Colonic mucosa (tissue), 4 donors: ENCODE measurements at regions not wholly inside any gene's neighbourhood (a gene's known extent, or its start where the extent isn't known, plus 50 kb on each side); places are given as distances from the start of the nearest gene placed in this dataset.
"Not testable (repeated sequence)": the region's sequence is repeated elsewhere in the genome, so short reads cannot be mapped to it uniquely, and the experiment has no call there.

Experiments used
- DNase-seq: peaks from one replicate; pipeline ENCODE4 v3.0.0-alpha.2; 2020
- H3K27ac ChIP-seq: fragments of 200-600 bp; one replicate; pipeline ENCODE4 v1.8.0; 2021
- H3K27me3 ChIP-seq: fragments of 200-600 bp; one replicate; pipeline ENCODE4 v1.8.0; 2021
- H3K36me3 ChIP-seq: fragments of 200-600 bp; one replicate; pipeline ENCODE4 v1.8.0; 2021
- H3K4me1 ChIP-seq: fragments of 200-600 bp; one replicate; pipeline ENCODE4 v1.8.0; 2021; ENCODE audit warnings: mild to moderate bottlenecking
- H3K4me3 ChIP-seq: fragments of 200-600 bp; one replicate; pipeline ENCODE4 v1.8.0; 2021
- H3K9ac ChIP-seq, 2 donors: one replicate each; pipeline ENCODE4 v1.7.0; 2013; ENCODE audit warnings: control low read depth in 2 of 2, low read depth in 2 of 2, low read length in 2 of 2
- H3K9me3 ChIP-seq: fragments of 200-600 bp; one replicate; pipeline ENCODE4 v1.8.0; 2021
- intact Hi-C: fragments of 100-400 bp; cut with DNase I; formaldehyde crosslinking; loops from one replicate; pipeline ENCODE4 v1.14.1; 2022
- TF ChIP-seq, protein P1 (sequence below): fragments of 200-600 bp; IDR thresholded peaks from one replicate; pipeline ENCODE4 v1.8.0; 2022; ENCODE audit warnings: antibody characterized with exemption, mild to moderate bottlenecking
- donor health status: healthy.
- donor health status: DM: no; HTN: no; CAD: no.
- donor health status: DM: no; HTN: no; CAD: no.

DNA sequence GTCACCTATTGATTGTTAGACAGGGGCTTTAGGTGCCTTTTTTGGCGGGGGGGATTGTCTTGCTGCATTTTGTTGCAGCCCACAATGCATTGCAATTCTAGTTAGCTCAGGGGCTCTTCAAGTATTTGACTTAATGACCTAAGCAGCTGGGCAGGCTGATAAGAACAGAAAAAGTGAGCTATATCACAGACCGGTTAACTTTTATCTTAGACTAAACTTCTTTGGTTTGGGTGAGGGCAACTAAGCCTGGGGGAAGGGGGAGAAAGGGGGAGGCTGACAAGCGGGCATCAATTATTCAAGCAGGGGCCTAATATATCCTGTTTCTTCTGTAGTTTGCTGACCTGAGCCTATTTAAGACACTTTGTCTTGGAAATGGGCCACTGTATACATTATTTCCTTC, 66.0 kb upstream of the GPR6 start:
- TF ChIP-seq, protein P1, sequence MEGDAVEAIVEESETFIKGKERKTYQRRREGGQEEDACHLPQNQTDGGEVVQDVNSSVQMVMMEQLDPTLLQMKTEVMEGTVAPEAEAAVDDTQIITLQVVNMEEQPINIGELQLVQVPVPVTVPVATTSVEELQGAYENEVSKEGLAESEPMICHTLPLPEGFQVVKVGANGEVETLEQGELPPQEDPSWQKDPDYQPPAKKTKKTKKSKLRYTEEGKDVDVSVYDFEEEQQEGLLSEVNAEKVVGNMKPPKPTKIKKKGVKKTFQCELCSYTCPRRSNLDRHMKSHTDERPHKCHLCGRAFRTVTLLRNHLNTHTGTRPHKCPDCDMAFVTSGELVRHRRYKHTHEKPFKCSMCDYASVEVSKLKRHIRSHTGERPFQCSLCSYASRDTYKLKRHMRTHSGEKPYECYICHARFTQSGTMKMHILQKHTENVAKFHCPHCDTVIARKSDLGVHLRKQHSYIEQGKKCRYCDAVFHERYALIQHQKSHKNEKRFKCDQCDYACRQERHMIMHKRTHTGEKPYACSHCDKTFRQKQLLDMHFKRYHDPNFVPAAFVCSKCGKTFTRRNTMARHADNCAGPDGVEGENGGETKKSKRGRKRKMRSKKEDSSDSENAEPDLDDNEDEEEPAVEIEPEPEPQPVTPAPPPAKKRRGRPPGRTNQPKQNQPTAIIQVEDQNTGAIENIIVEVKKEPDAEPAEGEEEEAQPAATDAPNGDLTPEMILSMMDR = no peak
- Histone ChIP-seq H3K27me3 (no peaks in the 10 kb centered on the region), H3K9ac (no peak overlapping the region), H3K4me1 (no peaks in the 10 kb centered on the region), H3K4me3 (no peak overlapping the region), H3K27ac (no peak overlapping the region), H3K9me3 (no peaks in the 10 kb centered on the region), H3K36me3 (no peaks in the 10 kb centered on the region)
- intact Hi-C loops = no loop called here
- no peak for DNase-seq

DNA sequence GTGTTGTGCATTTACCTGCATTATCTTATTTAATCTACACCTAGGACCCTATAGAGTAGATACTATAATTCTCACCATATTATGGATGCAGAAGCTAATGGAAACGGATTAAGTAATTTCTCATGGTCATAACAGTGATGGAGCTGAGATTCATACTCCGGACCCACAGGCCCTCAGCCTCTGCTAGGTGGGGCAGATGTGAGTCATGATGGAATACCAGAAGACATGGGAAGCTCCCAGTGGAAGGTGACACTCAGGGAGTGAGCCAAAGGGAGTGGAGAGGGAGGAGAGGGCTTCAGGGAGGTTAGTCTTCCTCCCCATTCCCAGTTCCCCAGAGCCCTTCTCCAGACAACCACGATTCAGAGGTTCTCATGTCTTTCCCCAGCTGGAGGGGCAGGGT, 65.2 kb upstream of the GPR6 start:
- no peak for DNase-seq
- Histone ChIP-seq H3K4me1 (no peaks in the 10 kb centered on the region), H3K9ac (no peak overlapping the region), H3K9me3 (no peaks in the 10 kb centered on the region), H3K27ac (no peak overlapping the region), H3K4me3 (no peak overlapping the region), H3K36me3 (no peaks in the 10 kb centered on the region), H3K27me3 (no peaks in the 10 kb centered on the region)
- TF ChIP-seq, protein P1 = no peak
- intact Hi-C loops = no loop called here

DNA sequence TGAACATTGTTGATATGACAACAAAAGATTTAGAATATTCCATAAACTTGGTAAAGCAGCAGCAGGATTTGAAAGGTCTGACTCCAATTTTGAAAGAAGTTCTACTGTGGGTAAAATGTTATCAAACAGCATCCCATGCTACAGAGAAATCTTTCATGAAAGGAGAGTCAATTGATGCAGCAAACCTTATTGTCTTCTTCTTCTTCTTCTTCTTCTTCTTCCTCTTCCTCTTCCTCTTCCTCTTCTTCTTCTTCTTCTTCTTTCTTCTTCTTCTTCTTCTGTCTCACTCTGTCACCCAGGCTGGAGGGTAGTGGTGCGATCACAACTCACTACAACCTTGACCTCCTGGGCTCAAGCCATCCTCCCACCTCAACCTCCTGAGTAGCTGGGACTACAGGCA, 62.4 kb upstream of the GPR6 start:
- DNase-seq, H3K27me3 ChIP-seq, H3K4me3 ChIP-seq, H3K9ac ChIP-seq, intact Hi-C loops, H3K36me3 ChIP-seq, H3K4me1 ChIP-seq, H3K9me3 ChIP-seq, H3K27ac ChIP-seq: not testable (repeated sequence)

DNA sequence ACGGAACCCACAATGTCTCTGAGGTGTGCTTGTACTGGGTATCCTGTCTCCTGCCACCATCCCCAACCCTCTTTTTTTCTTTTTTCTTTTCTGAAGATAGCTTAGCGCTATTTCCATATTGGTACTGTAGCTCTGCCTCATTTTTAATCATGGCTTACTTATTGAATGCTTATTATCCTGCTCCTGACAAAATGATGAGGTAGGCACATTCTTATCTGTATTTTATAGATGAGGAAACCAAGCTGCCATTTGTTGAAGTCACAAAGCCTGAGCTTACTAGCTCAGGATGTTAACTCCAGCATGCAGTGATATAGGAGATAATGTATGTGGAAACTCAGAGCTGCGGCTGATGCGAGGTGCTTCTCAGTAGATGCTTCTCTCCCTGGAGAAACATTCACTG, 61.4 kb upstream of the GPR6 start:
- Histone ChIP-seq H3K27me3 (no peaks in the 10 kb centered on the region), H3K4me1 (no peaks in the 10 kb centered on the region), H3K9ac (no peak overlapping the region), H3K9me3 (no peaks in the 10 kb centered on the region), H3K36me3 (no peaks in the 10 kb centered on the region), H3K4me3 (no peak overlapping the region), H3K27ac (no peak overlapping the region)
- intact Hi-C loops = no loop called here
- DNase-seq = no peak
- TF ChIP-seq, protein P1 = no peak

DNA sequence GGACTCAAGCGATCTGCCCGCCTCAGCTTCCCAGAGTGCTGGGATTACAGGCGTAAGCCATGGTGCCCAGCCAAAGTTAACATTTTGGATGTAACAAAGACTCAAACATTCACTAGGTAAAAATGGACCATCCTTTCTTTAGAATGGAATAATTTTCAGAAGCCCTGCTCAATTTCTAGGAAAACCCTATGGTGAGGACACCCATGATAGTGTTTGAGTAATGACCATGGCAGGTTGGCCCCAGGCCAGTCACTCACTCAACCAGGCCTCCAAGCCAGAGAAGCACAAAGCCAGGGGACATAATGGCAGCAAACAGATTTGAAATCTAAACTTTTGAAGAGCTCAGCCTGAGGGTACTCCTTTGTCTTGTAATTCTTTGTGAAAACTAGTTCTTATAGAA, 59.9 kb upstream of the GPR6 start:
- intact Hi-C loops = no loop called here

DNA sequence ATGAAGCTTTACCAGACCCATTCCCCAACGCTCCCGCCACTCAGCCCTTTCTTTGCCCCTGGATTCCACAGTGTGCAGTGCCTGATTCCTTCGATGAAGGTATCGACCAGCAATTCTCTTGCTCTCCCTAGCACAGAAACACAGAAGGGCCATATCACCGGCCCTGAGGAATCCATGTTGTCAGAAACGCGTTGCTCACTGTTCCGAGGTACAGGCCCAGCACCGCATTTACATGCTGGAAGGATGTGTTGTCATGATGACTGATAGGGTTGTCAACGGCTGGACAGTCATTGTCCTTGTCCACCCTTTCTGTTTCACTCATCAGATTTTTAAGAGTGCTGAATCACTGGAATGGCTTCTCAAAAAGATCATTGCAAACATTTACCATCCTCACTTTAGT, 57.2 kb upstream of the GPR6 start:
- Histone ChIP-seq H3K4me3 (no peak overlapping the region), H3K27me3 (no peaks in the 10 kb centered on the region), H3K9ac (no peak overlapping the region), H3K36me3 (no peaks in the 10 kb centered on the region), H3K9me3 (no peaks in the 10 kb centered on the region), H3K4me1 (no peaks in the 10 kb centered on the region), H3K27ac (no peak overlapping the region)
- intact Hi-C loops = no loop called here
- no peak for DNase-seq
- TF ChIP-seq, protein P1 = no peak

More for the DNA sequence above, 59.9 kb upstream of the GPR6 start:
- H3K36me3 ChIP-seq = no peaks in the 10 kb centered on the region
- no peak overlapping the region for H3K4me3 ChIP-seq
- no peaks in the 10 kb centered on the region for H3K4me1 ChIP-seq
- H3K9ac ChIP-seq = no peak overlapping the region
- TF ChIP-seq, protein P1 = no peak
- no peak for DNase-seq
- H3K27ac ChIP-seq = no peak overlapping the region
- H3K9me3 ChIP-seq = no peaks in the 10 kb centered on the region
- no peaks in the 10 kb centered on the region for H3K27me3 ChIP-seq
